Testis (tissue), 2 donors: ENCODE measurements at regions not wholly inside any gene's neighbourhood (a gene's known extent, or its start where the extent isn't known, plus 50 kb on each side); places are given as distances from the start of the nearest gene placed in this dataset.

Source experiments
- POLR2A ChIP-seq: fragments of 450-650 bp; IDR thresholded peaks from one replicate; pipeline ENCODE4 v1.6.1; 2017; ENCODE audit warnings: antibody characterized with exemption, mild to moderate bottlenecking, moderate library complexity
- TF ChIP-seq, protein P1 (sequence below), 3 experiments: fragments of 450-650 bp in 2 of 3; fragments of 200-600 bp in 1 of 3; sonication (generic) in 1 of 3; IDR thresholded peaks; one replicate each; pipeline ENCODE4 v1.5.1; 2016 to 2019; ENCODE audit warnings: antibody characterized with exemption in 3 of 3, mild to moderate bottlenecking in 2 of 3, moderate library complexity in 1 of 3

DNA sequence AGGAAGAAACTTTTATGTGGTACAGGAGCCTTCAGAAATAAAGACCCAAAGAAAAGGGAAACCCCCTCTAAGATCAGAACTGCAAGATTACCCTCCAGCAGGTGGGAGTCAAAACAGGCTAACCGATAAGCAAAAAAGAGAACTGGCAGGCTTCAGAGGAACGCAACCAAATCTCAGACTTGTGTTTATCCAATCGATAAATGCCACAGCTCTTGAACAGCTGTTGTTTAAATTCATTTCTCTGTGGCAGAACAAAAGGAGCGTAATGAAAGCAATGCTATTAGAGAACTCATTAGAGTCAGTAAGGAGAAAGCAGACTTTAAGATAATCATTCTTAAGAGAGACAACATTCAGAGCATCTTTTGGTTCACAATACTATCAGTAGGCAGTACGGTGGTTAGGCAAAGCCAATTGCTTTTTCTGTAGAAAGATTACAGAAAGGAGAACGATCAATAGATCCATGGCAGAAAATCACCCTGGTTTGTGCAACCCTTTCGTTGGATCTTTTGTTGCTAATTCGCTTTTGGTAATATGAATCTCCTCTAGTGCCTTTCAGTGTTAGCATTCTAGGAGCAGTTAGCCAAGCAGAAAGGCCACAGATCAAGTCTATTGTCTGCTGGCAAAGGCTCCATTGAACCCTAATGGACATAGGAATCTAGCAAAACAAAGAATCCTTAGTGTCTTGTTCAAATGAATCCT, 476.4 kb upstream of the CHST9 start:
- TF ChIP-seq, protein P1, sequence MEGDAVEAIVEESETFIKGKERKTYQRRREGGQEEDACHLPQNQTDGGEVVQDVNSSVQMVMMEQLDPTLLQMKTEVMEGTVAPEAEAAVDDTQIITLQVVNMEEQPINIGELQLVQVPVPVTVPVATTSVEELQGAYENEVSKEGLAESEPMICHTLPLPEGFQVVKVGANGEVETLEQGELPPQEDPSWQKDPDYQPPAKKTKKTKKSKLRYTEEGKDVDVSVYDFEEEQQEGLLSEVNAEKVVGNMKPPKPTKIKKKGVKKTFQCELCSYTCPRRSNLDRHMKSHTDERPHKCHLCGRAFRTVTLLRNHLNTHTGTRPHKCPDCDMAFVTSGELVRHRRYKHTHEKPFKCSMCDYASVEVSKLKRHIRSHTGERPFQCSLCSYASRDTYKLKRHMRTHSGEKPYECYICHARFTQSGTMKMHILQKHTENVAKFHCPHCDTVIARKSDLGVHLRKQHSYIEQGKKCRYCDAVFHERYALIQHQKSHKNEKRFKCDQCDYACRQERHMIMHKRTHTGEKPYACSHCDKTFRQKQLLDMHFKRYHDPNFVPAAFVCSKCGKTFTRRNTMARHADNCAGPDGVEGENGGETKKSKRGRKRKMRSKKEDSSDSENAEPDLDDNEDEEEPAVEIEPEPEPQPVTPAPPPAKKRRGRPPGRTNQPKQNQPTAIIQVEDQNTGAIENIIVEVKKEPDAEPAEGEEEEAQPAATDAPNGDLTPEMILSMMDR (IDR thresholded peaks at IDR 0.05), result no peak
- no peak for TF ChIP-seq POLR2A
